OCI-LY1 (cell line): ENCODE measurements at regions not wholly inside any gene's neighbourhood (a gene's known extent, or its start where the extent isn't known, plus 50 kb on each side); places are given as distances from the start of the nearest gene placed in this dataset.

Source experiments
- H2AFZ ChIP-seq: fragments of 200-600 bp; sonication (generic), shearing (Covaris generic); 2 replicates; pipeline ENCODE4 v1.6.0; 2014; ENCODE audit warnings: antibody characterized with exemption, mild to moderate bottlenecking, low read length
- H3F3A ChIP-seq: fragments of 200-600 bp; sonication (generic), shearing (Covaris generic); 2 replicates; pipeline ENCODE4 v1.6.0; 2014; ENCODE audit warnings: mild to moderate bottlenecking, antibody characterized with exemption, low read length, moderate library complexity; ENCODE audit not compliant: insufficient read depth
- H3K27ac ChIP-seq: fragments of 200-600 bp; sonication (generic); 2 replicates; pipeline ENCODE4 v1.5.1; 2014; ENCODE audit warnings: low read length, mixed run types, mild to moderate bottlenecking, low read depth; ENCODE audit not compliant: poor library complexity, severe bottlenecking
- H3K27me3 ChIP-seq: fragments of 200-600 bp; sonication (generic); 2 replicates; pipeline ENCODE4 v1.6.0; 2014; ENCODE audit warnings: antibody characterized with exemption, mild to moderate bottlenecking, low read length, moderate library complexity; ENCODE audit not compliant: insufficient read depth
- H3K36me3 ChIP-seq: fragments of 200-600 bp; sonication (generic); 2 replicates; pipeline ENCODE4 v1.6.1; 2014; ENCODE audit warnings: mild to moderate bottlenecking, antibody characterized with exemption, low read length, moderate library complexity, mixed read lengths; ENCODE audit not compliant: insufficient read depth
- H3K4me1 ChIP-seq: fragments of 200-600 bp; sonication (generic); 2 replicates; pipeline ENCODE4 v1.5.1; 2014; ENCODE audit warnings: mild to moderate bottlenecking, low read length, moderate library complexity; ENCODE audit not compliant: insufficient read depth, severe bottlenecking
- H3K4me2 ChIP-seq: fragments of 200-600 bp; sonication (generic), shearing (Covaris generic); 2 replicates; pipeline ENCODE4 v1.6.1; 2014; ENCODE audit warnings: low read length
- H3K4me3 ChIP-seq: fragments of 200-600 bp; sonication (generic); 2 replicates; pipeline ENCODE4 v1.5.1; 2014; ENCODE audit warnings: low read length, low read depth, mild to moderate bottlenecking, mixed read lengths; ENCODE audit not compliant: poor library complexity, severe bottlenecking
- H3K79me2 ChIP-seq: fragments of 200-600 bp; shearing (Covaris generic); 2 replicates; pipeline ENCODE4 v1.6.1; 2016; ENCODE audit warnings: mixed run types, low read length, mixed read lengths; ENCODE audit not compliant: insufficient read depth
- H3K9ac ChIP-seq: fragments of 200-600 bp; sonication (generic), shearing (Covaris generic); 2 replicates; pipeline ENCODE4 v1.6.1; 2014; ENCODE audit warnings: mild to moderate bottlenecking, low read length, mixed read lengths
- H3K9me2 ChIP-seq: fragments of 200-600 bp; sonication (generic), shearing (Covaris generic); 2 replicates; pipeline ENCODE4 v1.6.1; 2014; ENCODE audit warnings: low read depth, mild to moderate bottlenecking, low read length, mixed read lengths
- H3K9me3 ChIP-seq: fragments of 200-600 bp; shearing (Covaris generic); 2 replicates; pipeline ENCODE4 v1.6.1; 2014; ENCODE audit warnings: low read length, mixed read lengths
- H4K20me1 ChIP-seq: fragments of 200-600 bp; sonication (generic), shearing (Covaris generic); 2 replicates; pipeline ENCODE4 v1.6.0; 2016; ENCODE audit warnings: mild to moderate bottlenecking, low read length; ENCODE audit not compliant: insufficient read depth
- CTCF ChIP-seq: fragments of 200-600 bp; sonication (generic), shearing (Covaris generic); IDR thresholded peaks from 2 replicates; pipeline ENCODE4 v1.5.1; 2017; ENCODE audit warnings: mild to moderate bottlenecking, antibody characterized with exemption, low read length, moderate library complexity, mixed read lengths
- EZH2 ChIP-seq: fragments of 200-600 bp; sonication (generic), shearing (Covaris generic); IDR thresholded peaks from 2 replicates; pipeline ENCODE4 v1.8.0; 2017; ENCODE audit warnings: borderline replicate concordance, mixed run types, mild to moderate bottlenecking, antibody characterized with exemption, low read length, moderate library complexity, mixed read lengths

GRCh38 chr6:94088870-94089269 lies 669.5 kb upstream of the EPHA7 start:
- H3K4me2 ChIP-seq = no peak overlapping the region
- H3K4me1 ChIP-seq = no peaks in the 10 kb centered on the region
- no peaks in the 10 kb centered on the region for H3K9me2 ChIP-seq
- no peaks in the 10 kb centered on the region for H4K20me1 ChIP-seq
- H2AFZ ChIP-seq = no peak overlapping the region
- H3K9me3 ChIP-seq = no peaks in the 10 kb centered on the region
- H3K9ac ChIP-seq = no peak overlapping the region
- TF ChIP-seq EZH2 (no peak), CTCF (no peak)
- no peak overlapping the region for H3K27ac ChIP-seq
- no peaks in the 10 kb centered on the region for H3K36me3 ChIP-seq
- H3K4me3 ChIP-seq = no peak overlapping the region
- no peaks in the 10 kb centered on the region for H3K27me3 ChIP-seq
- no peaks in the 10 kb centered on the region for H3K79me2 ChIP-seq
- no peaks in the 10 kb centered on the region for H3F3A ChIP-seq

- Histone ChIP-seq H3K36me3 (no peaks in the 10 kb centered on the region), H4K20me1 (no peaks in the 10 kb centered on the region), H3K4me3 (no peak overlapping the region), H3K4me2 (no peak overlapping the region), H3K9me3 (no peaks in the 10 kb centered on the region), H3K79me2 (no peaks in the 10 kb centered on the region), H3K27ac (no peak overlapping the region), H2AFZ (no peak overlapping the region), H3K9me2 (no peaks in the 10 kb centered on the region), H3K4me1 (no peaks in the 10 kb centered on the region), H3K27me3 (no peaks in the 10 kb centered on the region), H3F3A (no peaks in the 10 kb centered on the region), H3K9ac (no peak overlapping the region)
- no peak for TF ChIP-seq EZH2
- no peak for TF ChIP-seq CTCF
These were observed 655.4 kb upstream of the EPHA7 start for GRCh38 chr6:94074764-94075163.

GRCh38 chr6:94071835-94072234 lies 652.5 kb upstream of the EPHA7 start:
- Histone ChIP-seq H3K4me2 (no peak overlapping the region), H4K20me1 (no peaks in the 10 kb centered on the region), H3F3A (no peaks in the 10 kb centered on the region), H3K27me3 (no peaks in the 10 kb centered on the region), H3K36me3 (no peaks in the 10 kb centered on the region), H3K9ac (no peak overlapping the region), H3K9me2 (no peaks in the 10 kb centered on the region), H3K79me2 (no peaks in the 10 kb centered on the region), H2AFZ (no peak overlapping the region), H3K4me3 (no peak overlapping the region), H3K9me3 (no peaks in the 10 kb centered on the region), H3K4me1 (no peaks in the 10 kb centered on the region), H3K27ac (no peak overlapping the region)
- TF ChIP-seq EZH2 (no peak), CTCF (peak; percentile 15; the same call in 1 of the 2 replicates)
